ENCODE measurements at regions not wholly inside any gene's neighbourhood (a gene's known extent, or its start where the extent isn't known, plus 50 kb on each side); places are given as distances from the start of the nearest gene placed in this dataset.

DNA sequence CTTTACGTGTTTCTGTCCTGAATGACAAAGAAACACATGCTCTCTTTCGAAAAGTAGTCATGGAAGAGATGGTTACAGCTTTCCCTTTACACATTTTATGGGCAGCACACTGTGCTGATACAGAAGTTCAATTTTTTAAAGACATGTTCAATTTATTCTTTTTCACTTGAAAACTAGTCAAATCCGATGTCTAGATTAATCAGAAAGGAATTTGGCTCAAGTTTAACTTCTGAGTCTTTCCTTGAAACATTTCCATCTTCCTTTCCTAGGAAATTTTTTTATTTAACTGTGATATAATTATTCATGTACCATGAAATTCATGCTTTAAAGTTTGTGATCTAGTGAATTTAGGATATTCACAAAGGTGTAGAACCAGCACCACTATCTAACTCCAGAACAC is 360.1 kb downstream of the TNS3 start:
- intact Hi-C loops (cut with micrococcal nuclease): no loop called here
- peaks cover 0 to 4% (median 0%) of the 10 kb centered on the region in 8 donors for H3K9me3 Mint-ChIP-seq
- POLR2A ChIA-PET (ENCODE audit: partially characterized antibody): no interaction called here

DNA sequence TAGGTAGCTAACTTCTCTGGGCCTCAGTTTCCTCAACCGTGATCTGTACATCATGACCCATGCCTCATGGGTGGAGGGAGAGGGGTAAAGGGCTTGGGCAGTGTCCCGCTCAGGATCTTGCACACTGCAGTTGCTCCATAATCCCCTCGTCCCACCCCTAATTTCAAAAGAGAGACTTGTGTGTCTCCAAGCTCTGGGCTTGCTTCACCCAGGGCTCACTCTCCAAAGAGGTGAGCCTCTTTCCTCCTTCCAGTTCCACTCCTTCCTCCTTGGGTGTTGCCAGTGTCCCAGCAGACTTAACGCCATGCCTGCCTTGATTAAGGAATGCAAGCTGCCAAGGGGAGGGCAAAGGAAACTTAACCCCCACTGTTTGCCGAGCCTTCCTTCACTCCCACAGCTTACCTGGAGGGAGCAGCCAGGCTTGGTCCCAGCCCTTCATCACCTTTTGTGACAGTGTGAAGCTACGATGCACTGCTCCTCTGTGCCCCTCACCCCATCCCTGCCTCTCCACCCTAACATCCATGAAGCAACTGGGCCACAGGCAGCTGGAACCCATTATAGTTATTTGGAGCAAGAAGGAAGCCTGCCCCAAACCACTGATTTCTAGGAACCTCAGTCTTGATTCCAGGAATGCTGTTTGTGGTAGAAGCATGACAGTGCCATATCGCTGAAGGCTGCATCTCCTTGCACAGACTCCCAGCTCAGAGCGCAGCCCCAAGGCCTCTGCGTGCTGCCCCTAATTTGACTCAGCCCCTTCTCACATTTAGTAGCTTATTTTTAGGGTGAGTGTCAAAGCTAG is 363.3 kb downstream of the TNS3 start:
- H3K4me1 Mint-ChIP-seq: no peaks in the 10 kb centered on the region
- POLR2A ChIA-PET (ENCODE audit: partially characterized antibody): no interaction called here
- no peaks in the 10 kb centered on the region for H3K36me3 ChIP-seq (ENCODE audit: insufficient read depth, low read length)
- H3K4me3 Mint-ChIP-seq: no peak overlapping the region
- intact Hi-C loops (cut with micrococcal nuclease): no loop called here
- H3K36me3 Mint-ChIP-seq: no peaks in the 10 kb centered on the region
- H3K4me1 ChIP-seq (ENCODE audit: insufficient read depth, low read length): no peaks in the 10 kb centered on the region
- no peak overlapping the region for H3K27ac Mint-ChIP-seq
- no peak for DNase-seq
- no peak overlapping the region for H3K27ac ChIP-seq (ENCODE audit: low read depth, low read length)
- peaks cover 0 to 3% (median 0%) of the 10 kb centered on the region in 8 donors for H3K9me3 Mint-ChIP-seq
- CTCF ChIA-PET (ENCODE audit: partially characterized antibody): no interaction called here
- no peaks in the 10 kb centered on the region for H3K27me3 ChIP-seq (ENCODE audit: insufficient read depth, low read length)
- H3K9me3 ChIP-seq (ENCODE audit: control insufficient read depth in 1 of 2, low read length in 2 of 2): no peaks in the 10 kb centered on the region
- peaks cover 0 to 5% of the 10 kb centered on the region in 2 donors for H3K27me3 Mint-ChIP-seq
- H3K4me3 ChIP-seq (ENCODE audit: low read length in 2 of 2): no peak overlapping the region

More for the DNA sequence above, 360.1 kb downstream of the TNS3 start:
- no peaks in the 10 kb centered on the region for H3K36me3 Mint-ChIP-seq
- Histone ChIP-seq H3K27me3 (ENCODE audit: insufficient read depth, low read length) (no peaks in the 10 kb centered on the region), H3K9me3 (ENCODE audit: control insufficient read depth in 1 of 2, low read length in 2 of 2) (no peaks in the 10 kb centered on the region), H3K4me3 (ENCODE audit: low read length in 2 of 2) (no peak overlapping the region), H3K4me1 (ENCODE audit: insufficient read depth, low read length) (no peaks in the 10 kb centered on the region), H3K36me3 (ENCODE audit: insufficient read depth, low read length) (no peaks in the 10 kb centered on the region), H3K27ac (ENCODE audit: low read depth, low read length) (no peak overlapping the region)
- no peak overlapping the region for H3K27ac Mint-ChIP-seq
- no peak overlapping the region for H3K4me3 Mint-ChIP-seq
- H3K27me3 Mint-ChIP-seq: peaks cover 0 to 3% of the 10 kb centered on the region in 2 donors
- CTCF ChIA-PET (ENCODE audit: partially characterized antibody): no interaction called here
- no peaks in the 10 kb centered on the region for H3K4me1 Mint-ChIP-seq
- DNase-seq: no peak

DNA sequence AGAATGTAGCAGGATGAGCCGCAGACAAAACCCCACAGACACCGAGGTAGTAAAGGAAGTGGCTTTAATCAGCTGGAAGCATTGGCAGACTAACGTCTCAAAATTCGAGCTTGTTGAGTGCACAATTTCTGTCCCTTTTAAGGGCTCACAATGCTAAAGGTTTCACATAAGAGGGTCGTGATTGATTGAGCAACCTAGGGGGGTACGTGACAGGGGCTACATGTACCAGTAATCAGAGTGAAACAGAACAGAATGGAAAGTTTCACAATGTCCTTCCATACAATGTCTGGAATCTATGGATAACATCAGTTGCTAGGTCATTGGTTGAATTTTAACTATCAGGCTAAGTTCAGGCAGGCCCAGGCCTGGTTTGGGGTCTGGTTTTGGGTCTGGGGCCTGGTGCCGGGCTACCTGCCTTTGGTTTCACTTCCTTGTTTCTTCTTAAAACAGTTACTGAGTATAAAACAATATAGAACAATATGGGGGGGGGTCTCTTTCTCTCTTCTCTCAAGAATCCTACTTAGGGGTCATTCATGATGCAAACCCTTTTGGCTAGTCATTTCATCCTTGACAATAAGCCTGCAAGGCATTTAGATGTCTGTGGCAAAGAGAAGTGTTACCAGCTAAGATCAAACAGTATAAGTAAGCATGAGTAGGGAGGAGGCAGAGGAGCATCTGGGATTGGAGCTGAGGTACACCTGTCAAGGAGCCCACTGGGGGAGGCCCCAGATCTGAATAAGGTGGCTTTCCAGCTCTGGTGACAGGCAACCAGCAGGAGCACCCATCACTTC is 364.1 kb downstream of the TNS3 start:
- Histone ChIP-seq H3K9me3 (ENCODE audit: control insufficient read depth in 1 of 2, low read length in 2 of 2) (no peaks in the 10 kb centered on the region), H3K27ac (ENCODE audit: low read depth, low read length) (no peak overlapping the region), H3K27me3 (ENCODE audit: insufficient read depth, low read length) (no peaks in the 10 kb centered on the region), H3K36me3 (ENCODE audit: insufficient read depth, low read length) (no peaks in the 10 kb centered on the region), H3K4me3 (ENCODE audit: low read length in 2 of 2) (no peak overlapping the region), H3K4me1 (ENCODE audit: insufficient read depth, low read length) (no peaks in the 10 kb centered on the region)
- Mint-ChIP-seq H3K4me3 (no peak overlapping the region), H3K36me3 (no peaks in the 10 kb centered on the region), H3K27me3 (peaks cover 1 to 5% of the 10 kb centered on the region in 2 donors), H3K9me3 (peaks cover 0 to 3% (median 0%) of the 10 kb centered on the region in 8 donors), H3K27ac (no peak overlapping the region), H3K4me1 (no peaks in the 10 kb centered on the region)
- ChIA-PET CTCF (ENCODE audit: partially characterized antibody) (no interaction called here), POLR2A (ENCODE audit: partially characterized antibody) (no interaction called here)
- intact Hi-C loops (cut with micrococcal nuclease): no loop called here
- no peak for DNase-seq

DNA sequence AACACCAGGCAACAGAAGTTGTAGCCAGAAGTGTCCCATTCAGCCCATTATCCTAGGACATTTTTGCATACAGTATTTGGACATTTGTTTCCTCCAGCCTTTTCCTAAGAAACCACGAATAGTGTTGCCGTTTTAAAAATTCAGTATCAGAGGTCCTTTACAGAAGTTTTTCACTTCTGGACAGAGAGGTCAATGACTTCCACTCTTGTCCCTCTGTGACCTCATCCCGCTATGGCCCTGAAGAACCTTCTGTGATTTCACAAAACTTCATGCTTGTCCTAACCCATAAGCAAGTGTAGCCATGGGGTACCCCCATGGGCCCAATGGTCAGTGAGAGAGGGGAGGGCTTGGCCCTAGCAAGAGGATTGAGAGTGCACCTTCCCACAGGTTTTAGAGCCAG is 364.8 kb downstream of the TNS3 start:
- CTCF ChIA-PET (ENCODE audit: partially characterized antibody): no interaction called here
- no peak overlapping the region for H3K27ac ChIP-seq (ENCODE audit: low read depth, low read length)
- Mint-ChIP-seq H3K4me3 (no peak overlapping the region), H3K9me3 (peaks cover 0 to 3% (median 0%) of the 10 kb centered on the region in 8 donors), H3K27me3 (peaks cover 1 to 5% of the 10 kb centered on the region in 2 donors), H3K4me1 (no peaks in the 10 kb centered on the region), H3K27ac (no peak overlapping the region), H3K36me3 (no peaks in the 10 kb centered on the region)
- H3K4me1 ChIP-seq (ENCODE audit: insufficient read depth, low read length): no peaks in the 10 kb centered on the region
- no peak for DNase-seq
- no peaks in the 10 kb centered on the region for H3K27me3 ChIP-seq (ENCODE audit: insufficient read depth, low read length)
- POLR2A ChIA-PET (ENCODE audit: partially characterized antibody): no interaction called here
- no peak overlapping the region for H3K4me3 ChIP-seq (ENCODE audit: low read length in 2 of 2)
- intact Hi-C loops (cut with micrococcal nuclease): no loop called here
- H3K36me3 ChIP-seq (ENCODE audit: insufficient read depth, low read length): no peaks in the 10 kb centered on the region
- H3K9me3 ChIP-seq (ENCODE audit: control insufficient read depth in 1 of 2, low read length in 2 of 2): no peaks in the 10 kb centered on the region

DNA sequence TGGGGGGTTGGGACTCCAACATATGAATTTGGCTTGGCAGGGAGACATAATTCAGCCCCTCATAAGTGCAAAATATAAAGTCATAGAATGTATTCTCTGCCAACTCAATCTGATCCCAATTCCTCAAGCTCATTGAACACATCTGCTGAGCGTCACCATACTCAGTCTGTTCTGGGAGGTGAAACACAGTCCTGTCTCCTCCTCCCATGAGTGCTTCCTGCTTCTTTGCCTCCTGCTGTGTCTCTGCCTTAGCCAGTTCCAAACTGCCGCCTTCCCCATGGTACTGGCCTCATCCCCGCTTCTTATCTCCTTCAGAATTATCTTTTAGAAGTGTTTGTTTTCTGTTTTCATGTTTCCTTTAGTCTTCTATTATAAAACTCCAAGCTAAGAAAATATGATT is 365.5 kb downstream of the TNS3 start:
- no peaks in the 10 kb centered on the region for H3K36me3 ChIP-seq (ENCODE audit: insufficient read depth, low read length)
- no peaks in the 10 kb centered on the region for H3K27me3 ChIP-seq (ENCODE audit: insufficient read depth, low read length)
- H3K27ac Mint-ChIP-seq: no peak overlapping the region
- H3K4me1 ChIP-seq (ENCODE audit: insufficient read depth, low read length): no peaks in the 10 kb centered on the region
- H3K4me1 Mint-ChIP-seq: no peaks in the 10 kb centered on the region
- no peaks in the 10 kb centered on the region for H3K9me3 ChIP-seq (ENCODE audit: control insufficient read depth in 1 of 2, low read length in 2 of 2)
- no peak overlapping the region for H3K4me3 ChIP-seq (ENCODE audit: low read length in 2 of 2)
- intact Hi-C loops (cut with micrococcal nuclease): no loop called here
- ChIA-PET POLR2A (ENCODE audit: partially characterized antibody) (no interaction called here), CTCF (ENCODE audit: partially characterized antibody) (no interaction called here)
- H3K4me3 Mint-ChIP-seq: no peak overlapping the region
- H3K27ac ChIP-seq (ENCODE audit: low read depth, low read length): no peak overlapping the region
- DNase-seq: no peak
- H3K9me3 Mint-ChIP-seq: peaks cover 0 to 3% (median 0%) of the 10 kb centered on the region in 8 donors
- peaks cover 1 to 5% of the 10 kb centered on the region in 2 donors for H3K27me3 Mint-ChIP-seq
- H3K36me3 Mint-ChIP-seq: no peaks in the 10 kb centered on the region

DNA sequence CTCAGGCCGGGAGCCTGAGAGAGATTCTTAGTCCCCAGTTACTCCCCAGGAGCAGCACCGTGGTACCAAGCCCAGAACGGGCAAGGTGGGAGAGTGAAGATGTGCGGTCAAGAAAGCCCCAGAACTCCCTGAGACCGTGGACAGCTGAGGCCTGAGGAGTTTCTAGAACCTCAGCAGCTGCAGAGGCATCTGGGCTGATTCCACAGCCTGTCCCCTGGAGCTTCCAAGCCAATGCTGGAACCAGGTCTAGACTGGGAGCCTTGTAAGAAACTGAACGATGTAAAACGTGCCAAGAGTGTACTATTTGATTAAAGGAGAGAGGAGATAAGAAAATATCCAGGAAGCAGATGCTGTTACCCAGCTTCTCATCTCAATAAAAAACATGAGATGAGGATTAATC is 366.3 kb downstream of the TNS3 start:
- Histone ChIP-seq H3K4me1 (ENCODE audit: insufficient read depth, low read length) (no peaks in the 10 kb centered on the region), H3K27me3 (ENCODE audit: insufficient read depth, low read length) (no peaks in the 10 kb centered on the region), H3K4me3 (ENCODE audit: low read length in 2 of 2) (no peak overlapping the region), H3K36me3 (ENCODE audit: insufficient read depth, low read length) (no peaks in the 10 kb centered on the region), H3K9me3 (ENCODE audit: control insufficient read depth in 1 of 2, low read length in 2 of 2) (no peaks in the 10 kb centered on the region), H3K27ac (ENCODE audit: low read depth, low read length) (no peak overlapping the region)
- no peak for DNase-seq
- Mint-ChIP-seq H3K4me3 (no peak overlapping the region), H3K36me3 (no peaks in the 10 kb centered on the region), H3K9me3 (peaks cover 0 to 3% (median 0%) of the 10 kb centered on the region in 8 donors), H3K27me3 (peaks cover 1 to 5% of the 10 kb centered on the region in 2 donors), H3K27ac (no peak overlapping the region), H3K4me1 (no peaks in the 10 kb centered on the region)
- CTCF ChIA-PET (ENCODE audit: partially characterized antibody): no interaction called here
- POLR2A ChIA-PET (ENCODE audit: partially characterized antibody): no interaction called here
- intact Hi-C loops (cut with micrococcal nuclease): no loop called here

DNA sequence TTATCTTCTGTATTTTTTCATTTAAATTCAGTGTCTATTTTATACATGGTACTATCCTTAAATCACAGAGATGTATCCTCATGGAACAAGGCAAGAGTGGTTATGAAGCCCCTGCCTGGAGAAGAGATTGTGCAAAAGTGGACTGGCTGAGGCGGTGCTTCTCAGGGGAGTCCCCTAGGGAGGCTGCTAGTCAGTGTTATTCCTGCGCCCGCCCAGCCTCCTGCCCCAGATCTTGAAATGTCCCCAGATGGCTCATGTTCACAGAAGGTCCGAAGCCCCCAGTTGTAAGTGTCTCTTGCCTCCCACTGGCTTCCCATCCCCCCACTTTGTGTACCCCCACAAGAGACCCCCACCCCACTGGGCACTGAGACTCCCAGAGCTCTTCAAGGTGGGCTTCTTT is 366.9 kb downstream of the TNS3 start:
- Mint-ChIP-seq H3K27me3 (peaks cover 1 to 5% of the 10 kb centered on the region in 2 donors), H3K9me3 (peaks cover 0 to 3% (median 0%) of the 10 kb centered on the region in 8 donors), H3K27ac (no peak overlapping the region), H3K4me1 (no peaks in the 10 kb centered on the region), H3K4me3 (no peak overlapping the region), H3K36me3 (no peaks in the 10 kb centered on the region)
- intact Hi-C loops (cut with micrococcal nuclease): no loop called here
- no peaks in the 10 kb centered on the region for H3K4me1 ChIP-seq (ENCODE audit: insufficient read depth, low read length)
- no peaks in the 10 kb centered on the region for H3K9me3 ChIP-seq (ENCODE audit: control insufficient read depth in 1 of 2, low read length in 2 of 2)
- H3K36me3 ChIP-seq (ENCODE audit: insufficient read depth, low read length): no peaks in the 10 kb centered on the region
- H3K27ac ChIP-seq (ENCODE audit: low read depth, low read length): no peak overlapping the region
- no peak overlapping the region for H3K4me3 ChIP-seq (ENCODE audit: low read length in 2 of 2)
- H3K27me3 ChIP-seq (ENCODE audit: insufficient read depth, low read length): no peaks in the 10 kb centered on the region
- ChIA-PET POLR2A (ENCODE audit: partially characterized antibody) (no interaction called here), CTCF (ENCODE audit: partially characterized antibody) (no interaction called here)
- no peak for DNase-seq
